GM10266 (cell line): ENCODE measurements at regions not wholly inside any gene's neighbourhood (a gene's known extent, or its start where the extent isn't known, plus 50 kb on each side); places are given as distances from the start of the nearest gene placed in this dataset.

Experiments used
- DNase-seq: peaks from one replicate; pipeline ENCODE4 v3.0.0; 2012; ENCODE audit errors: extremely low spot score
- TF ChIP-seq, protein P1 (sequence below): IDR thresholded peaks from 2 replicates; pipeline ENCODE4 v1.5.1; 2012; ENCODE audit warnings: mild to moderate bottlenecking, low read depth; ENCODE audit not compliant: control insufficient read depth, insufficient read depth; ENCODE audit errors: missing control alignments

- TF ChIP-seq, protein P1, sequence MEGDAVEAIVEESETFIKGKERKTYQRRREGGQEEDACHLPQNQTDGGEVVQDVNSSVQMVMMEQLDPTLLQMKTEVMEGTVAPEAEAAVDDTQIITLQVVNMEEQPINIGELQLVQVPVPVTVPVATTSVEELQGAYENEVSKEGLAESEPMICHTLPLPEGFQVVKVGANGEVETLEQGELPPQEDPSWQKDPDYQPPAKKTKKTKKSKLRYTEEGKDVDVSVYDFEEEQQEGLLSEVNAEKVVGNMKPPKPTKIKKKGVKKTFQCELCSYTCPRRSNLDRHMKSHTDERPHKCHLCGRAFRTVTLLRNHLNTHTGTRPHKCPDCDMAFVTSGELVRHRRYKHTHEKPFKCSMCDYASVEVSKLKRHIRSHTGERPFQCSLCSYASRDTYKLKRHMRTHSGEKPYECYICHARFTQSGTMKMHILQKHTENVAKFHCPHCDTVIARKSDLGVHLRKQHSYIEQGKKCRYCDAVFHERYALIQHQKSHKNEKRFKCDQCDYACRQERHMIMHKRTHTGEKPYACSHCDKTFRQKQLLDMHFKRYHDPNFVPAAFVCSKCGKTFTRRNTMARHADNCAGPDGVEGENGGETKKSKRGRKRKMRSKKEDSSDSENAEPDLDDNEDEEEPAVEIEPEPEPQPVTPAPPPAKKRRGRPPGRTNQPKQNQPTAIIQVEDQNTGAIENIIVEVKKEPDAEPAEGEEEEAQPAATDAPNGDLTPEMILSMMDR: no peak
- DNase-seq: no peak
Measured at GRCh38 chr18:56200381-56200911, 437.9 kb downstream of the TXNL1 start.

DNA sequence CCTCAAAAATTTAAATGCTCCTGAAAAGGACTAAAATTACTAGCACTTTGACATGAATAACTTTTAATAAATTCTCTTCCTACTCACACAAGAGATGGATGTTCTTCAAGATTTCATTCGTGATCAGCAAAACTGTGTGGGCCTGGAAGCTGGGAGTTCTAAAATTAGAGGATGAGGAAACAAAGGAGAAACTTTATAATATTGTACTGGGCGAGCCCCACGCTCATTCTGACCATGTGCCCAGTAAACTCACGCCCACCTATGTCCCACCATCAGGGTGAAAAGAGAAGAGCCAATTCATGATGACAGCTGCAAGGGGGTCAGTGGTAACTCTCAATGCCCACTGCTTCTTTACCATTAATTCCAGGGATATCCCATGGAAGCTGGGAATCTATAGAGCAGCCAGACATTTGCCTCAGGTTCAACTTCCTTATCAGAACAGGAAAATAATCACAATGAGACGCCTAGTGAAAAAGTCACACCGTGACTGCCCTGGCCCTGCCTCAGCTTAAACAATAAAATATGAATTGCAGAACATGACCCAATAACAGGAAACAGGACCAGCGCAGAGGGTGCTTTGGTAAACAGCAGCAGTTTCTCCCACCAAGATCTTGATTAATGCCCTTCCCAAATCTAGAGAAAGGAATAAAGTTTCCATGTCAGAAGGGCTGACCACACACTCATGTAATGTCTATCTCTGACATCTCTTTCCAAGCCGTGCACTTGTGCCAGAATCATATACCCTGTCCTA is 438.6 kb downstream of the TXNL1 start:
- TF ChIP-seq, protein P1: no peak
- no peak for DNase-seq

DNA sequence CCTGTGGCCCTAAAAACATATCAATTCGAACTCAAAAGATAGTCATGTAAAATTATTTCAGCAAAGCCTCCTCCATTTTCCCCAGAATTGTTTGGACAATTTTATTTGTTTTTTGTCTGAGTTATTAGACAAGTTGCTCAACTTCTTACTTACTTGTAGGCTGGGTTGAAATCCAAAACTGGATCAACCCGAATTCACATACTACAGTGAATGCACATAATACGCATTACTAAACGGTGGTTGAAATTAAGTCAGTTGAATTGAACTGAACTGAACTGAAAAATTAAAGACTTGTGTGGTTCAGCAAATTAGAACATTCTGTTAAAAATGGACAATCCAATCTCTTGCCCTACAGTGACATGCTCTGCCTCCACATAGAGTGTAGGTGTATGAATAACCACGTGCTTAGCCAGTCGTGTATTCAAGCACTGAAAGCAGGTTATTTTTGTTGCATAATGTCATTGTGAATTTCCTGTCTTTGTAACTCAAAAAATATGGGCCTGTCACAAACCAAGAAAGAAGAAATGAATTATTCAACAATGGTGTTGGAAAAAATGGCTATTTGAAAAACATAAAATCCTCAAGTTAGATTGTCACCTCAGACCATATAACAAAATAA is 441.0 kb downstream of the TXNL1 start:
- DNase-seq: no peak
- TF ChIP-seq, protein P1: no peak

- DNase-seq: no peak
- TF ChIP-seq, protein P1: no peak
Measured at GRCh38 chr18:56196495-56197225, 441.7 kb downstream of the TXNL1 start.

DNA sequence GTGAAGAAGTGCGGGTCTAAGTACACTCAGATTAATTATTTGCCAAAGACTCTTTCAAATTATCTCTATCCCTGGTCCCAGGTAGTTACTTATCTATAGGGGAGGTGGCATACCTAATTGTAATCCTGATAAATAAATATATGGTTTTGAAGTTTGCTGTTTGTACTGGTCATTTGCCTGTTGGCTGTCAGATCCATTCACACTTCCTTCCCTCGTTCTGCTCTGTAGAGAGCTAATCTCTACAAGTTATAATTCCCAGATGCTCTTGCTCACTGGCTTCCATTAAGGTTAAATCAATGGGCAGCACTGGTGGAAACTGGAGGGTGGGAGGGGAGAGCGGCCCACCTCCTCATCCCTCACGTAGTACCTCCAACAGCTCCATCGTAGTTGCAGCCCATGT is 447.1 kb downstream of the TXNL1 start:
- no peak for DNase-seq
- TF ChIP-seq, protein P1: no peak

- TF ChIP-seq, protein P1: no peak
- DNase-seq: no peak
Measured at GRCh38 chr18:56189615-56190014, 448.8 kb downstream of the TXNL1 start.
